IPS DF 19.7 (cell line): ENCODE measurements at regions not wholly inside any gene's neighbourhood (a gene's known extent, or its start where the extent isn't known, plus 50 kb on each side); places are given as distances from the start of the nearest gene placed in this dataset.
"Not testable (repeated sequence)": the region's sequence is repeated elsewhere in the genome, so short reads cannot be mapped to it uniquely, and the experiment has no call there.

Experiments
- DNase-seq: peaks from one replicate; pipeline ENCODE4 v3.0.0-alpha.2; 2013; ENCODE audit warnings: low read depth, low spot score

- not testable (repeated sequence) for DNase-seq
These were observed 127.1 kb downstream of the NXPE2 start for GRCh38 chr11:114805431-114805830.

- no peak for DNase-seq
These were observed 133.6 kb downstream of the NXPE2 start for GRCh38 chr11:114811971-114812370.

GRCh38 chr11:114812733-114813132 is 134.4 kb downstream of the NXPE2 start:
- DNase-seq, result no peak

- DNase-seq, result no peak
These were observed 134.9 kb downstream of the NXPE2 start for GRCh38 chr11:114813189-114813718.

GRCh38 chr11:114815176-114815575 is 136.8 kb downstream of the NXPE2 start:
- no peak for DNase-seq

- no peak for DNase-seq
These were observed 137.4 kb downstream of the NXPE2 start for GRCh38 chr11:114815761-114816160.

- no peak for DNase-seq
These were observed 138.5 kb downstream of the NXPE2 start for GRCh38 chr11:114816791-114817190.

GRCh38 chr11:114818382-114818781 is 140.1 kb downstream of the NXPE2 start:
- DNase-seq, result no peak

GRCh38 chr11:114819028-114819427 is 140.7 kb downstream of the NXPE2 start:
- no peak for DNase-seq

- no peak for DNase-seq
These were observed 142.3 kb downstream of the NXPE2 start for GRCh38 chr11:114820621-114821020.

GRCh38 chr11:114821621-114822412 is 143.5 kb downstream of the NXPE2 start:
- DNase-seq, result no peak

- DNase-seq, result no peak
These were observed 148.6 kb downstream of the NXPE2 start for GRCh38 chr11:114826910-114827442.

GRCh38 chr11:114827736-114828135 is 149.4 kb downstream of the NXPE2 start:
- DNase-seq, result no peak

GRCh38 chr11:114832532-114833125 is 154.3 kb downstream of the NXPE2 start:
- DNase-seq, result no peak

GRCh38 chr11:114836161-114836560 is 157.8 kb downstream of the NXPE2 start:
- DNase-seq, result no peak

- DNase-seq, result no peak
These were observed 166.6 kb downstream of the NXPE2 start for GRCh38 chr11:114844896-114845295.

GRCh38 chr11:114845766-114846415 is 167.6 kb downstream of the NXPE2 start:
- DNase-seq, result no peak

GRCh38 chr11:114846416-114846791 is 168.1 kb downstream of the NXPE2 start:
- DNase-seq, result no peak

- no peak for DNase-seq
These were observed 169.1 kb downstream of the NXPE2 start for GRCh38 chr11:114847306-114847975.

- no peak for DNase-seq
These were observed 169.7 kb downstream of the NXPE2 start for GRCh38 chr11:114848027-114848426.

GRCh38 chr11:114857281-114857680 is 179.0 kb downstream of the NXPE2 start:
- no peak for DNase-seq

- DNase-seq, result no peak
These were observed 186.6 kb downstream of the NXPE2 start for GRCh38 chr11:114864896-114865295.
